Small intestine (tissue), 7 donors: ENCODE measurements at regions not wholly inside any gene's neighbourhood (a gene's known extent, or its start where the extent isn't known, plus 50 kb on each side); places are given as distances from the start of the nearest gene placed in this dataset.

Experiments used
- DNase-seq, 2 donors: peaks; one replicate each; pipeline versions ENCODE4 v3.0.0 to v3.0.0-alpha.2; 2013
- FAIRE-seq: peaks from 2 replicates; lab custom pipeline; 2012; peaks lifted over from hg19 to GRCh38; lab: Jason Lieb, UNC
- H3K27ac ChIP-seq, 3 donors: one replicate each; pipeline ENCODE4 v1.5.1; 2013; ENCODE audit warnings: low read length in 2 of 3, mild to moderate bottlenecking in 2 of 3, control low read depth in 1 of 3, inconsistent platforms in 1 of 3, low read depth in 1 of 3, moderate library complexity in 1 of 3
- H3K27me3 ChIP-seq, 3 donors: one replicate each; pipeline ENCODE4 v1.6.1; 2013; ENCODE audit warnings: low read length in 3 of 3, inconsistent platforms in 1 of 3; ENCODE audit not compliant: control insufficient read depth in 3 of 3, insufficient read depth in 3 of 3
- H3K36me3 ChIP-seq, 3 donors: one replicate each; pipeline ENCODE4 v1.6.1; 2013; ENCODE audit warnings: low read length in 3 of 3, inconsistent platforms in 1 of 3, low read depth in 1 of 3, mild to moderate bottlenecking in 1 of 3, moderate library complexity in 1 of 3; ENCODE audit not compliant: control insufficient read depth in 3 of 3, insufficient read depth in 2 of 3
- H3K4me1 ChIP-seq, 3 donors: one replicate each; pipeline ENCODE4 v1.6.1; 2013; ENCODE audit warnings: low read length in 2 of 3, inconsistent platforms in 1 of 3, low read depth in 1 of 3, mild to moderate bottlenecking in 1 of 3, moderate library complexity in 1 of 3; ENCODE audit not compliant: control insufficient read depth in 3 of 3, insufficient read depth in 2 of 3
- H3K4me3 ChIP-seq, 3 donors: one replicate each; pipeline ENCODE4 v1.5.1; 2013; ENCODE audit warnings: low read length in 3 of 3, control low read depth in 1 of 3, inconsistent platforms in 1 of 3, low read depth in 1 of 3, mild to moderate bottlenecking in 1 of 3, moderate library complexity in 1 of 3
- H3K9me3 ChIP-seq, 2 donors: one replicate each; pipeline ENCODE4 v1.6.1; 2013; ENCODE audit warnings: low read depth in 1 of 2, low read length in 1 of 2; ENCODE audit not compliant: control insufficient read depth in 2 of 2, insufficient read depth in 1 of 2
- WGBS, 3 donors: extraction: QIAGEN DNeasy Blood & Tissue Kit; methylation state at CpG; one replicate each; pipeline ENCODE4 v1.1.7; 2013; 5-methylcytosine and 5-hydroxymethylcytosine counted together
- donor health status: healthy with polysubstance abuse.
- donor health status: control.
- donor health status: control.
- donor health status: Bipolar disorder and iron deficiency.
- donor health status: healthy.

DNA sequence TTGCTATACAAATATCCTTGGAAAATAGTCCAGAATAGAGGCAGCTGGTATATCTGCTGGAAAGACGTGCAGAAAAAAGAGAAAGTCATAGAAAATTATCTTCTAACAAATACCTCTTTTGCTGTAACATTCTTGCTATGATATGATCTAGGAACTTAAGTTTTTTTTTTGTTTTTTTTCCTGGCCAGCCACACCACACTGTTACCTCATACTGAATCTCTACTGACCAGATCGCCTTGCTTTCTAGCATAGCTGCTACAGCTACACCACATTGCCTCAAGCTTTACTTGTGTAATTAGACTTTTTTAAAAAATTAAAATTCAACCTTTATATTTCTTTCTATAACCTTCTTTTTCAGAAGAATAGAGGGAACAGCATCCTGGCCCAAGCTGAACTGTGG is 142.2 kb upstream of the PRLR start:
- peak overlapping the region in 1 of 3 donors; percentile 9 for H3K27ac ChIP-seq
- H3K9me3 ChIP-seq = no peaks in the 10 kb centered on the region
- H3K4me3 ChIP-seq = no peak overlapping the region
- WGBS, 3 donors = 73 to 85% (median 77%) methylated on average over 2 of the region's 2 CpGs
- peaks cover 0 to 4% (median 0%) of the 10 kb centered on the region in 3 donors for H3K4me1 ChIP-seq
- H3K27me3 ChIP-seq = no peaks in the 10 kb centered on the region
- no peaks in the 10 kb centered on the region for H3K36me3 ChIP-seq
- FAIRE-seq (no peak), DNase-seq (no peak)

- Histone ChIP-seq H3K27me3 (no peaks in the 10 kb centered on the region), H3K4me3 (no peak overlapping the region), H3K36me3 (no peaks in the 10 kb centered on the region), H3K9me3 (no peaks in the 10 kb centered on the region), H3K4me1 (peaks cover 0 to 4% (median 0%) of the 10 kb centered on the region in 3 donors), H3K27ac (peak overlapping the region in 1 of 3 donors; percentile 38)
- FAIRE-seq = no peak
- 22 to 54% (median 22%) methylated on average over 1 of the region's 1 CpG for WGBS, 3 donors
- DNase-seq = peak; percentile 35 to 84
These were observed 141.7 kb upstream of the PRLR start for GRCh38 chr5:35371951-35372426.

DNA sequence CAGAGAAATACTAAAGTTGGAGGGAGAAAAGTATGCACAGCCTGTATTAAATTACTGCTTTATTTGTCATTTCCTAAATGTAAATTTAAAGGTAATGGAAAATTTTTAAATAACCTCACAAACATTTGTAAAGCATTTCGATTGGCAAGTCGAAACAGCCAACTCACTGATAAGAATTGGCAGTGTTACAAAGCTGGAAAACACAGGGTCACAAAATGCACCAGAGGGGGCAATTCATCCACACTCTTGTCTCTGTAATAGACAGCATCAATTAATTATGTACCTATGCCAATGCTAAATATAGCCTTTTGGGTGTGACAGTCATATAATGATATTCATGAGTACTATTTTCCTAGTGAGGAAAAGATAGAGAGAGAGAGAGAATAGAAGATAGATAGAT is 140.6 kb upstream of the PRLR start:
- Histone ChIP-seq H3K4me1 (peaks cover 0 to 4% (median 0%) of the 10 kb centered on the region in 3 donors), H3K27ac (no peak overlapping the region), H3K36me3 (no peaks in the 10 kb centered on the region), H3K9me3 (no peaks in the 10 kb centered on the region), H3K27me3 (no peaks in the 10 kb centered on the region), H3K4me3 (no peak overlapping the region)
- DNase-seq (peak in 1 of 2 donors; percentile 4), FAIRE-seq (no peak)
- 41 to 70% (median 47%) methylated on average over 2 of the region's 2 CpGs for WGBS, 3 donors

GRCh38 chr5:35369965-35370790 is 139.9 kb upstream of the PRLR start:
- Histone ChIP-seq H3K27me3 (no peaks in the 10 kb centered on the region), H3K27ac (no peak overlapping the region), H3K36me3 (no peaks in the 10 kb centered on the region), H3K4me1 (peaks cover 0 to 4% (median 0%) of the 10 kb centered on the region in 3 donors), H3K4me3 (no peak overlapping the region), H3K9me3 (no peaks in the 10 kb centered on the region)
- FAIRE-seq = no peak
- DNase-seq = peak in 1 of 2 donors; percentile 7
- WGBS, 3 donors = 55 to 68% (median 63%) methylated on average over 7 of the region's 7 CpGs

GRCh38 chr5:35367526-35367925 is 137.2 kb upstream of the PRLR start:
- 86 to 97% (median 92%) methylated on average over 1 of the region's 1 CpG for WGBS, 3 donors
- Histone ChIP-seq H3K27ac (no peak overlapping the region), H3K27me3 (no peaks in the 10 kb centered on the region), H3K36me3 (no peaks in the 10 kb centered on the region), H3K4me3 (no peak overlapping the region), H3K4me1 (peaks cover 0 to 4% (median 0%) of the 10 kb centered on the region in 3 donors), H3K9me3 (no peaks in the 10 kb centered on the region)
- DNase-seq (no peak), FAIRE-seq (no peak)

DNA sequence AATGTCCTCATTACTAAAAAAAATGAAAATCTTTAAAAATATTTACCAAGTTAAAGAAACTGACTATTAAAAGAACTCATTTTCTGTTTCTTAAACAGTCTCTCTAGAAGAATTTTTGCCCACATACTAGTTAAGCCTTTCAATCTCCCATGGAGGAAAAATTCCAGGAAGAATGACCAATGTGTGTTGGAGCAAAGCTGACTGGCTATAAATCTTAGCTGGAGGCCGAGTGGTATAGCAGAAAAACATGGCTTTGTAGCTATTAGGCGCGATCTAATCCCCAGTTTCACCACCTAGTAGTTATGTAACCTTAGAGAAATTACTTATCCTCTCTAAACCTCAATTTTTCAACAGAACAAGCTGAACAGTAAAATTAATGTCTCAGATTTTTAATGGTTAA is 135.5 kb upstream of the PRLR start:
- Histone ChIP-seq H3K27ac (no peak overlapping the region), H3K4me1 (no peaks in the 10 kb centered on the region), H3K4me3 (no peak overlapping the region), H3K9me3 (no peaks in the 10 kb centered on the region), H3K36me3 (no peaks in the 10 kb centered on the region), H3K27me3 (no peaks in the 10 kb centered on the region)
- 55 to 90% (median 87%) methylated on average over 3 of the region's 3 CpGs for WGBS, 3 donors
- FAIRE-seq = no peak
- DNase-seq = no peak

- DNase-seq (no peak), FAIRE-seq (no peak)
- no peak overlapping the region for H3K27ac ChIP-seq
- no peak overlapping the region for H3K4me3 ChIP-seq
- no peaks in the 10 kb centered on the region for H3K36me3 ChIP-seq
- H3K9me3 ChIP-seq = no peaks in the 10 kb centered on the region
- 69 to 76% (median 74%) methylated on average over 2 of the region's 2 CpGs for WGBS, 3 donors
- no peaks in the 10 kb centered on the region for H3K27me3 ChIP-seq
- no peaks in the 10 kb centered on the region for H3K4me1 ChIP-seq
These were observed 134.1 kb upstream of the PRLR start for GRCh38 chr5:35364350-35364749.

DNA sequence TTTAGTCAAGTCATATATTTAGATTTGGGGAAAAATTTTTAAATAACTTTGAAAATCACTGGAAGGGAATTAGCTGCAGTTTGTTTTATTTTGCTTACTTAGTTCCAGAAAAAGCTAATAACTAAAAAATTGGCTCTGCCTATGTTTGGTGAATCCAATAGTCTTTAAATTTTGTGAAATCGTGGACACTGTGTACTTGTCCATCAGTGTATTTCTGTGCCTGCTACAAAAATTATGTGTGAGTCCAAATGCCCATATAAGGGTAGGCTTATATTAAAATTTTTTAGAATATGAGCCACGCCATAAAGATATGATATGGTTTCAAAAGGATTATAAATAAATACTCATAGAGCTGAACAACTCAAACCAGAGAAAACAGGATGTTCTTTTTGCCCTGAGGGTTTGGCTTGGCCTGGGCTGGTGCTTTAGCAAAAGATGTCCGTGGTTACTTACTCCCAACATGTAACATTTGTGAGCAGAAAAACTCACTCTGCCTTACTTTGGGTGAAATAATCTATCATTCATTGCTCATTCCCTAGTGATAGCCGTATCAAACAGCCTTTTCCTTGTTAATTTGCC is 133.2 kb upstream of the PRLR start:
- WGBS, 3 donors = 67 to 76% (median 70%) methylated on average over 4 of the region's 4 CpGs
- no peak for DNase-seq
- H3K27me3 ChIP-seq = no peaks in the 10 kb centered on the region

More for the DNA sequence above, 133.2 kb upstream of the PRLR start:
- H3K36me3 ChIP-seq = no peaks in the 10 kb centered on the region
- H3K4me1 ChIP-seq = no peaks in the 10 kb centered on the region
- no peak overlapping the region for H3K4me3 ChIP-seq
- no peaks in the 10 kb centered on the region for H3K9me3 ChIP-seq
- no peak for FAIRE-seq
- H3K27ac ChIP-seq = no peak overlapping the region
